Mesenchymal stem cell (in vitro differentiated cells and primary cell): ENCODE measurements at regions not wholly inside any gene's neighbourhood (a gene's known extent, or its start where the extent isn't known, plus 50 kb on each side); places are given as distances from the start of the nearest gene placed in this dataset.

ENCODE experiments used
- DNase-seq: peaks from one replicate; pipeline ENCODE4 v3.0.0-alpha.2; 2013
- H2AFZ ChIP-seq: one replicate; pipeline ENCODE4 v1.6.1; 2013; ENCODE audit warnings: low read depth, mild to moderate bottlenecking, control low read depth, inconsistent platforms, low read length, moderate library complexity
- H2AK5ac ChIP-seq: 2 replicates; pipeline ENCODE4 v1.6.1; 2013; ENCODE audit warnings: low read length, moderate library complexity, mild to moderate bottlenecking, inconsistent platforms; ENCODE audit not compliant: severe bottlenecking
- H2BK120ac ChIP-seq: one replicate; pipeline ENCODE4 v1.6.1; 2013; ENCODE audit warnings: low read depth, mild to moderate bottlenecking, inconsistent platforms, low read length, moderate library complexity
- H2BK12ac ChIP-seq, 2 experiments: one replicate each; pipeline ENCODE4 v1.6.1; 2013; ENCODE audit warnings: inconsistent platforms in 2 of 2, low read length in 2 of 2, mild to moderate bottlenecking in 2 of 2, moderate library complexity in 2 of 2, control low read depth in 1 of 2
- H2BK15ac ChIP-seq: one replicate; pipeline ENCODE4 v1.6.1; 2013; ENCODE audit warnings: mild to moderate bottlenecking, low read depth, inconsistent platforms; ENCODE audit not compliant: poor library complexity, severe bottlenecking
- H2BK5ac ChIP-seq: 2 replicates; pipeline ENCODE4 v1.6.1; 2013; ENCODE audit warnings: low read depth, mild to moderate bottlenecking, low read length, control low read depth, inconsistent platforms; ENCODE audit not compliant: poor library complexity, severe bottlenecking
- H3K14ac ChIP-seq, 2 experiments: one replicate each; pipeline ENCODE4 v1.6.1; 2013; ENCODE audit warnings: inconsistent platforms in 2 of 2, low read length in 2 of 2, control low read depth in 1 of 2, mild to moderate bottlenecking in 1 of 2, moderate library complexity in 1 of 2
- H3K18ac ChIP-seq, 2 experiments: one replicate each; pipeline ENCODE4 v1.6.1; 2013; ENCODE audit warnings: inconsistent platforms in 2 of 2, low read length in 2 of 2, control low read depth in 1 of 2, low read depth in 1 of 2, mild to moderate bottlenecking in 1 of 2
- H3K23ac ChIP-seq, 2 experiments: one replicate each; pipeline ENCODE4 v1.6.1; 2013; ENCODE audit warnings: inconsistent platforms in 2 of 2, low read length in 2 of 2, mild to moderate bottlenecking in 2 of 2, moderate library complexity in 2 of 2, control low read depth in 1 of 2
- H3K27ac ChIP-seq: 2 replicates; pipeline ENCODE4 v1.5.1; 2013; ENCODE audit warnings: mild to moderate bottlenecking, moderate library complexity, low read length, control low read depth, inconsistent platforms; ENCODE audit not compliant: poor library complexity, severe bottlenecking
- H3K27me3 ChIP-seq, 2 experiments: 2 replicates each; pipeline versions ENCODE4 v1.6.1 to v1.7.0; 2013; ENCODE audit warnings: low read length in 2 of 2, mild to moderate bottlenecking in 2 of 2, moderate library complexity in 2 of 2, control low read depth in 1 of 2, inconsistent platforms in 1 of 2; ENCODE audit not compliant: control insufficient read depth in 1 of 2, insufficient read depth in 1 of 2
- H3K36me3 ChIP-seq, 2 experiments: 2 replicates each; pipeline versions ENCODE4 v1.6.1 to v1.7.0; 2013; ENCODE audit warnings: low read length in 2 of 2, control low read depth in 1 of 2, inconsistent platforms in 1 of 2, low read depth in 1 of 2, mild to moderate bottlenecking in 1 of 2; ENCODE audit not compliant: insufficient read depth in 2 of 2, control insufficient read depth in 1 of 2
- H3K4ac ChIP-seq, 2 experiments: one replicate each; pipeline ENCODE4 v1.6.1; 2013; ENCODE audit warnings: inconsistent platforms in 2 of 2, low read length in 2 of 2, mild to moderate bottlenecking in 2 of 2, moderate library complexity in 2 of 2, control low read depth in 1 of 2, low read depth in 1 of 2
- H3K4me1 ChIP-seq: 2 replicates; pipeline ENCODE4 v1.6.1; 2013; ENCODE audit warnings: low read depth, low read length, control low read depth; ENCODE audit not compliant: control insufficient read depth, insufficient read depth
- H3K4me2 ChIP-seq: 2 replicates; pipeline ENCODE4 v1.6.1; 2013; ENCODE audit warnings: low read length, mild to moderate bottlenecking, inconsistent platforms; ENCODE audit not compliant: poor library complexity, severe bottlenecking
- H3K4me3 ChIP-seq, 2 experiments: 2 replicates each; pipeline versions ENCODE4 v1.5.1 to v1.7.0; 2013; ENCODE audit warnings: low read length in 2 of 2, mild to moderate bottlenecking in 2 of 2, control low read depth in 1 of 2, low read depth in 1 of 2; ENCODE audit not compliant: insufficient read depth in 1 of 2
- H3K79me1 ChIP-seq: replicated peaks from 2 replicates; pipeline ENCODE4 v1.6.1; 2013; ENCODE audit warnings: mild to moderate bottlenecking, control low read depth, low read length, inconsistent platforms; ENCODE audit not compliant: poor library complexity, severe bottlenecking
- H3K9ac ChIP-seq: 2 replicates; pipeline ENCODE4 v1.7.0; 2013; ENCODE audit warnings: mild to moderate bottlenecking, low read length, moderate library complexity
- H3K9me3 ChIP-seq: 2 replicates; pipeline ENCODE4 v1.7.0; 2013; ENCODE audit warnings: mild to moderate bottlenecking, low read length; ENCODE audit not compliant: control insufficient read depth
- H4K8ac ChIP-seq: one replicate; pipeline ENCODE4 v1.6.1; 2013; ENCODE audit warnings: inconsistent platforms, mild to moderate bottlenecking, low read length, moderate library complexity
- H4K91ac ChIP-seq: one replicate; pipeline ENCODE4 v1.6.1; 2013; ENCODE audit warnings: mild to moderate bottlenecking, low read length, inconsistent platforms
- WGBS: methylation state at CpG from one replicate; pipeline ENCODE4 v1.1.7; 2013; ENCODE audit warnings: mixed read lengths; 5-methylcytosine and 5-hydroxymethylcytosine counted together

DNA sequence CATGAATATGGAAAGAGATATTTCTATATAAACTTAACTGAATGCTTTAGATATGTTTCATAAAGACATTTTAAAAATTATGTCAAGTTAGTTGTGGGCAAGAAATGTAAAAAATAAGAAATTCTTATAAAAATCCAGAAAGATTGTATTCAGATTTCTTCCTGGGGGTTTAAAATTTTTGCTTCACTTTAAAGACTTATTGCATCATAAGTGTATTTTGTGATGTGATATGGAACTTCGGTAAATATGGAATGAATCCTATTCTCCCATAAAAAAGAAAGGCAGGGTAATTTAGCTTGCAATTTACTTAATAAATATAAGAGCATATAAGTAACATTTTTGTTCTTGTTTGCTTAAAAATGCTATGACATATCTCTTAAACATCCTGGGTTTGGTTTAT, 104.8 kb upstream of the CWC22 start:
- H3K79me1 ChIP-seq: no peaks in the 10 kb centered on the region
- no peaks in the 10 kb centered on the region for H3K9me3 ChIP-seq
- H2AK5ac ChIP-seq: no peak overlapping the region
- no peaks in the 10 kb centered on the region for H3K27me3 ChIP-seq
- no peak overlapping the region for H3K27ac ChIP-seq
- H2AFZ ChIP-seq: no peak overlapping the region
- no peak overlapping the region for H3K4me2 ChIP-seq
- no peak overlapping the region for H2BK5ac ChIP-seq
- H4K8ac ChIP-seq: no peak overlapping the region
- H3K9ac ChIP-seq: no peak overlapping the region
- no peak overlapping the region for H4K91ac ChIP-seq
- no peak overlapping the region for H3K14ac ChIP-seq
- no peak overlapping the region for H3K4ac ChIP-seq
- H2BK120ac ChIP-seq: no peak overlapping the region
- H2BK12ac ChIP-seq: no peak overlapping the region
- no peak for DNase-seq
- no peaks in the 10 kb centered on the region for H3K4me1 ChIP-seq
- H3K23ac ChIP-seq: no peak overlapping the region
- WGBS: no CpG with 5 or more reads among the region's 1 CpG
- H2BK15ac ChIP-seq: no peak overlapping the region
- H3K36me3 ChIP-seq: no peaks in the 10 kb centered on the region
- no peak overlapping the region for H3K4me3 ChIP-seq
- no peak overlapping the region for H3K18ac ChIP-seq

GRCh38 chr2:180110469-180110868, 103.4 kb upstream of the CWC22 start:
- H3K4ac ChIP-seq: no peak overlapping the region
- no peak overlapping the region for H4K8ac ChIP-seq
- H3K27ac ChIP-seq: no peak overlapping the region
- no peak overlapping the region for H2BK120ac ChIP-seq
- no peaks in the 10 kb centered on the region for H3K36me3 ChIP-seq
- 97% methylated on average over 6 of the region's 6 CpGs for WGBS
- no peak for DNase-seq
- H3K9me3 ChIP-seq: no peaks in the 10 kb centered on the region
- no peak overlapping the region for H3K9ac ChIP-seq
- no peak overlapping the region for H3K4me3 ChIP-seq
- no peak overlapping the region for H2BK5ac ChIP-seq
- no peak overlapping the region for H2BK12ac ChIP-seq
- no peaks in the 10 kb centered on the region for H3K4me1 ChIP-seq
- H4K91ac ChIP-seq: no peak overlapping the region
- no peak overlapping the region for H2BK15ac ChIP-seq
- H3K18ac ChIP-seq: no peak overlapping the region
- no peaks in the 10 kb centered on the region for H3K79me1 ChIP-seq
- no peak overlapping the region for H2AFZ ChIP-seq
- H3K4me2 ChIP-seq: no peak overlapping the region
- no peak overlapping the region for H2AK5ac ChIP-seq
- no peak overlapping the region for H3K14ac ChIP-seq
- H3K23ac ChIP-seq: no peak overlapping the region
- H3K27me3 ChIP-seq: no peaks in the 10 kb centered on the region

DNA sequence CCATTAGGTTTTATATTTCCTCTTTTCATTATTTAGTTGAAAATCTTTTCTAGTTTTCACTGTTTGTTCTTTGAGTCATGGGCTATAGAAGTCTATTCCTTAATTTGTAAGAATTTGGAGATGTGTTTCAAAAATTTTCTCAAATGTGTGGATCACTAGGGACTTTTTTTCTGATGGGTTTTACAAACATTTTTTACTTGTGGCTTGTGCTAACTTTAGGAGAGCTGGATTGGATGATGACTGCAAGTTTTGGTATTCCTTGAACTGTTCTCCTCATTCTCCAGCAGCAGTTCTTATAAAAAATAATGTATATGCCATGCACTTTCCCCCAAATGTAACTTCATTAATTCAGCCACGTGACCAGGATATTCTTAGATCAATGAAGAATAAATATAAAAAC, 94.7 kb upstream of the CWC22 start:
- Histone ChIP-seq H3K27ac (no peak overlapping the region), H3K9ac (no peak overlapping the region), H2AFZ (no peak overlapping the region), H3K4me2 (no peak overlapping the region), H2AK5ac (no peak overlapping the region), H3K4me1 (no peaks in the 10 kb centered on the region), H4K91ac (no peak overlapping the region), H3K4ac (no peak overlapping the region), H3K79me1 (no peaks in the 10 kb centered on the region), H3K14ac (no peak overlapping the region), H4K8ac (no peak overlapping the region), H2BK12ac (no peak overlapping the region), H2BK5ac (no peak overlapping the region), H3K36me3 (no peaks in the 10 kb centered on the region), H3K4me3 (no peak overlapping the region), H3K9me3 (no peaks in the 10 kb centered on the region), H2BK15ac (no peak overlapping the region), H3K18ac (no peak overlapping the region), H2BK120ac (no peak overlapping the region), H3K27me3 (no peaks in the 10 kb centered on the region), H3K23ac (no peak overlapping the region)
- WGBS: no CpG with 5 or more reads among the region's 1 CpG
- DNase-seq: no peak

GRCh38 chr2:180099308-180099707, 92.2 kb upstream of the CWC22 start:
- H2BK15ac ChIP-seq: no peak overlapping the region
- H2AK5ac ChIP-seq: no peak overlapping the region
- no peak overlapping the region for H4K8ac ChIP-seq
- H4K91ac ChIP-seq: no peak overlapping the region
- H3K79me1 ChIP-seq: no peaks in the 10 kb centered on the region
- no peak overlapping the region for H3K9ac ChIP-seq
- H3K23ac ChIP-seq: no peak overlapping the region
- WGBS: 85% methylated on average over 2 of the region's 4 CpGs
- H3K4me3 ChIP-seq: no peak overlapping the region
- H2BK12ac ChIP-seq: no peak overlapping the region
- no peak overlapping the region for H3K4me2 ChIP-seq
- no peaks in the 10 kb centered on the region for H3K36me3 ChIP-seq
- H3K14ac ChIP-seq: no peak overlapping the region
- no peaks in the 10 kb centered on the region for H3K4me1 ChIP-seq
- H3K9me3 ChIP-seq: no peaks in the 10 kb centered on the region
- no peak overlapping the region for H3K4ac ChIP-seq
- H2BK5ac ChIP-seq: no peak overlapping the region
- H2AFZ ChIP-seq: no peak overlapping the region
- no peak overlapping the region for H3K27ac ChIP-seq
- no peak overlapping the region for H2BK120ac ChIP-seq
- DNase-seq: no peak
- no peak overlapping the region for H3K18ac ChIP-seq
- H3K27me3 ChIP-seq: no peaks in the 10 kb centered on the region
